ENCODE measurements at regions not wholly inside any gene's neighbourhood (a gene's known extent, or its start where the extent isn't known, plus 50 kb on each side); places are given as distances from the start of the nearest gene placed in this dataset.

DNA sequence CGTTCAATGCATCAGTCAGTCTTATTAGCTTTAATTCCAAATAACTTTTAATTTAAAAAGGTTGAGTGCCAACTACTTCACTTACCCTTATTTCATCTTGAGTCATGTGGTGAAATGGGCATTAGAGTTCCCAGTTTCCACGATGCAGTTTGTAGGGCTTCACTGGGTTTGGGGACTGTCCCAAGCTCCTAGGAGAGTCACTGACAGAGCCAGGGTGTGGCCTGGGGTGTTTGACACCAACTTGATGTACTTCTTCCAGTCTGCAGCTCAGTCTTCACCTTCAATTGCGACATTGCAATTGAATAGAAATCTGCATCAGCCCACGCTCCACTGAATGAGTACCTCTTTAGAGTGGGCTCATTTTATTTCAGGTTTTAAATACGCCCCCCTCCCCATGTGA, 165.3 kb downstream of the ARL4C start:
- H2BK120ac ChIP-seq (ENCODE audit: low read depth, low read length, poor library complexity, severe bottlenecking), result no peak overlapping the region
- H3K4me1 ChIP-seq (ENCODE audit: insufficient read depth, low read length), result no peaks in the 10 kb centered on the region
- H3K9ac ChIP-seq (ENCODE audit: extremely low read depth, insufficient read length, low read length), result no peak overlapping the region
- no peak overlapping the region for H2AK5ac ChIP-seq (ENCODE audit: insufficient read length, low read length)
- no peak overlapping the region for H3T11ph ChIP-seq (ENCODE audit: low read length)
- no peak overlapping the region for H3K56ac ChIP-seq (ENCODE audit: insufficient read length, low read depth, low read length)
- peaks cover 10% of the 10 kb centered on the region for H3K27me3 Mint-ChIP-seq (ENCODE audit: low read depth)
- H3K36me3 Mint-ChIP-seq (ENCODE audit: insufficient read depth in 1 of 3, low read depth in 3 of 3), result no peaks in the 10 kb centered on the region
- H3K4me2 ChIP-seq (ENCODE audit: insufficient read depth, insufficient read length, low read length), result no peak overlapping the region
- no peak overlapping the region for H3K14ac ChIP-seq (ENCODE audit: insufficient read depth, low read length)
- H3K27me3 ChIP-seq (ENCODE audit: insufficient read depth, low read length), result no peaks in the 10 kb centered on the region
- H3K79me2 ChIP-seq (ENCODE audit: insufficient read depth, low read length), result no peaks in the 10 kb centered on the region
- H3K9me3 ChIP-seq (ENCODE audit: control insufficient read depth, low read depth, low read length), result no peaks in the 10 kb centered on the region
- H2BK12ac ChIP-seq (ENCODE audit: insufficient read length, low read depth, low read length), result no peak overlapping the region
- H4K5ac ChIP-seq (ENCODE audit: insufficient read length, low read depth, low read length), result no peak overlapping the region
- no peaks in the 10 kb centered on the region for H3K79me1 ChIP-seq (ENCODE audit: insufficient read depth, low read depth, low read length, poor library complexity, severe bottlenecking)
- TF ChIP-seq CTCF (conservative IDR thresholded peaks at IDR 0.05), result no peak
- H2BK20ac ChIP-seq (ENCODE audit: low read depth, low read length, poor library complexity, severe bottlenecking), result no peak overlapping the region
- H3K27ac Mint-ChIP-seq, result no peak overlapping the region; a peak in 1 of 7 replicates
- H3K23me2 ChIP-seq (ENCODE audit: insufficient read length, low read depth, low read length, poor library complexity, severe bottlenecking), result no peaks in the 10 kb centered on the region
- no peak overlapping the region for H2AFZ ChIP-seq (ENCODE audit: low read length)
- no peaks in the 10 kb centered on the region for H4K20me1 ChIP-seq (ENCODE audit: control insufficient read depth, insufficient read depth, insufficient read length)
- peaks cover 26 to 36% of the 10 kb centered on the region in 2 experiments for H3K4me1 Mint-ChIP-seq
- no peak overlapping the region for H3K4me3 Mint-ChIP-seq
- no peak overlapping the region for H4K8ac ChIP-seq (replicated peaks; ENCODE audit: insufficient read length, low read depth, low read length)
- no peak overlapping the region for H2BK15ac ChIP-seq (ENCODE audit: low read depth, low read length)
- H3K9me3 Mint-ChIP-seq, result no peaks in the 10 kb centered on the region
- H4K91ac ChIP-seq (ENCODE audit: insufficient read length, low read depth, low read length), result no peak overlapping the region
- H3K18ac ChIP-seq (ENCODE audit: insufficient read length, low read depth, low read length), result no peak overlapping the region
- no peak for DNase-seq
- no peak overlapping the region for H2BK5ac ChIP-seq (ENCODE audit: insufficient read length, low read length)
- no peak overlapping the region for H3K27ac ChIP-seq (ENCODE audit: insufficient read length, low read depth, low read length)
- no peak overlapping the region for H3K23ac ChIP-seq (ENCODE audit: insufficient read length, low read depth, low read length)
- no CpG with 5 or more reads among the region's 5 CpGs for whole genome bisulfite sequencing (ENCODE audit: extremely low coverage, insufficient read length, low lambda C conversion rate)
- H3K4ac ChIP-seq (ENCODE audit: low read depth, low read length), result no peak overlapping the region

Measured in H9 (cell line).